ENCODE measurements at regions not wholly inside any gene's neighbourhood (a gene's known extent, or its start where the extent isn't known, plus 50 kb on each side); places are given as distances from the start of the nearest gene placed in this dataset.

DNA sequence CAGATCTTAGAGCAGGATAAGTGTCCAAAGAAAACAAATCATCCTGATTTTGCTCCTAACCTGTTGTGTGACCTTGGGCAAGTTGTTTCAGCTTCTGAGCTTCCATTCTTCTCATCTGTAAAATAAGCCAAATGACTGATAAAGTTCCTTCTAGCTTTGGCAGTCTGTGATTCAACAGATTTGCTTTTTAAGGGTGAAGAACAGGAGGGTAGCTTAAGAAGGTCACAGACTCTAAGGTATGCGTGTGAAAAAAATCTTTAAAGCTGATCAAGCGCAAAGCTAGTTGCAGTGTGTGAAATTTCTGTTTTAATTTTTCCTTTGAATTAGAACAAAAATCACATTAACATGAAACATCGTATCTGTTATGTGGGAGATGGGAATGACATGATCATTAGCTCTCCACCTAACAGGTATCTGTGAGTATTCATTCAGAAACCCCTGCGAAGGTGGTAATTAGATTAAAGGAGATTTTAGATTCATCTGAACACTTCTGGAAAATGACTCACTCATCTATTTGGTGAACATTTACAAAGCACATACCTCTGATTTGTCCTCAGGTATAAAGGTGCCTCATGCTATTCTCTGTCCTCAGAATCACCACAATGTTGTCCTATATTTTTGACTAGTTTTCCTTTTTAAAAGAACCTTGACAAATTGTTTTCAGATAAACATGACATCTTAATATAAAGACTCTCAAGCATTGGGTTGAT is 131.9 kb upstream of the CPM start:
- intact Hi-C loops (cut with DNase I), result loop anchor here (5.0 kb wide), 1 partner anchor 58 kb away; no protein-coding TSS in a partner anchor
- H3K27ac ChIP-seq, result no peak overlapping the region
- TF ChIP-seq, protein P1, sequence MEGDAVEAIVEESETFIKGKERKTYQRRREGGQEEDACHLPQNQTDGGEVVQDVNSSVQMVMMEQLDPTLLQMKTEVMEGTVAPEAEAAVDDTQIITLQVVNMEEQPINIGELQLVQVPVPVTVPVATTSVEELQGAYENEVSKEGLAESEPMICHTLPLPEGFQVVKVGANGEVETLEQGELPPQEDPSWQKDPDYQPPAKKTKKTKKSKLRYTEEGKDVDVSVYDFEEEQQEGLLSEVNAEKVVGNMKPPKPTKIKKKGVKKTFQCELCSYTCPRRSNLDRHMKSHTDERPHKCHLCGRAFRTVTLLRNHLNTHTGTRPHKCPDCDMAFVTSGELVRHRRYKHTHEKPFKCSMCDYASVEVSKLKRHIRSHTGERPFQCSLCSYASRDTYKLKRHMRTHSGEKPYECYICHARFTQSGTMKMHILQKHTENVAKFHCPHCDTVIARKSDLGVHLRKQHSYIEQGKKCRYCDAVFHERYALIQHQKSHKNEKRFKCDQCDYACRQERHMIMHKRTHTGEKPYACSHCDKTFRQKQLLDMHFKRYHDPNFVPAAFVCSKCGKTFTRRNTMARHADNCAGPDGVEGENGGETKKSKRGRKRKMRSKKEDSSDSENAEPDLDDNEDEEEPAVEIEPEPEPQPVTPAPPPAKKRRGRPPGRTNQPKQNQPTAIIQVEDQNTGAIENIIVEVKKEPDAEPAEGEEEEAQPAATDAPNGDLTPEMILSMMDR (IDR thresholded peaks at IDR 0.05), result no peak

GRCh38 chr12:69065775-69066174 is 132.8 kb upstream of the CPM start:
- Histone ChIP-seq H3K4me1 (peaks cover 5% of the 10 kb centered on the region), H3K27me3 (no peaks in the 10 kb centered on the region), H3K36me3 (no peaks in the 10 kb centered on the region), H3K4me3 (no peak overlapping the region), H3K9me3 (no peaks in the 10 kb centered on the region), H3K9ac (ENCODE audit: low read depth in 2 of 2, low read length in 2 of 2) (no peak overlapping the region), H3K27ac (no peak overlapping the region)
- DNase-seq, result no peak
- TF ChIP-seq, protein P1 (IDR thresholded peaks at IDR 0.05), result no peak
- intact Hi-C loops (cut with DNase I), result loop anchor here (5.0 kb wide), 1 partner anchor 58 kb away; no protein-coding TSS in a partner anchor

More for the DNA sequence above, 131.9 kb upstream of the CPM start:
- no peak overlapping the region for H3K4me3 ChIP-seq
- no peaks in the 10 kb centered on the region for H3K27me3 ChIP-seq
- H3K9ac ChIP-seq (ENCODE audit: low read depth in 2 of 2, low read length in 2 of 2), result no peak overlapping the region
- no peak for DNase-seq
- H3K4me1 ChIP-seq, result no peaks in the 10 kb centered on the region
- H3K36me3 ChIP-seq, result no peaks in the 10 kb centered on the region
- H3K9me3 ChIP-seq, result no peaks in the 10 kb centered on the region

DNA sequence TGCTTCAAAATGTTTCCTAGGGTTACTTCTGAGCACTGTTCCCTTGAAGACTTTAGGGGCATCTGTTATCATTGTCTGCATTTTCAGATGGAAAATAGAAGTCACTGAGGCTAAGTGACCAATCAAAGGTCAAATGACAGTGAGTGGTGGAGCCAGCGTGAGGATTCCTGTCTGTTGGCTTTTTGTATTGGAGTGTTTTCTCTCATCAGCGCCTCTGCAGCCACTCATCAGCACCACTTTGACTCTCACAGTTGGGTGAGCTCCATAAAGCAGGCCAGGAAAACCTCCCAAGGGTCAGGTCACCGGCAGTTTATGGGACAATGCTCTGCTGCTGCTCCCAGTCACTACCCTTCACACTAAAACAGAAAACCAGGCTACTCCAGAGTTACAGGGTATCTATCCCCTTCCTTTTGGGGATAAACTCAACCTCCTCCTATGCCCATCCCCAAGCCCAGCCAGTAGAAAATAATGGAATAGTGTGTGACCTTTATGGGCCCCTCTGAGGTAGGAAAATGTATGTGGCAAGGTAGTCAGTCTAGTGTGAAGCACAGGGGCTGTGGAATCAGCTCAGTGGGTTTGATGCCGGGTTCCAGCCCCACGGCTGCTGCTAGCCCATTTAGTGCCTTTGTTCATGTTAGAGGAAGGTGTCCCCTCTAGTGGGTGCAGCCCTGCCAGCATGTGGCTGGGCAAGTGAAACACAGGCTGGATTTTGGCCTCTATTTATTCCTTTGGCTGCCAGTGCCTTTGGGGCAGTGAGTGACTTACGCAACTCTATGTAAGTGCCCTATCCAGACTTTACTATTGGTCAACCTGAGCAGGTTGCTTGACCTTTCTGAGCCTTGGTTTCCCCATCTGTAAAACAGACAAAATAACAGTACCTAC is 133.8 kb upstream of the CPM start:
- Histone ChIP-seq H3K9ac (ENCODE audit: low read depth in 2 of 2, low read length in 2 of 2) (no peak overlapping the region), H3K36me3 (no peaks in the 10 kb centered on the region), H3K4me3 (no peak overlapping the region), H3K4me1 (peaks cover 5% of the 10 kb centered on the region), H3K27me3 (no peaks in the 10 kb centered on the region), H3K27ac (no peak overlapping the region), H3K9me3 (no peaks in the 10 kb centered on the region)
- DNase-seq, result no peak
- TF ChIP-seq, protein P1 (IDR thresholded peaks at IDR 0.05), result no peak
- intact Hi-C loops (cut with DNase I), result loop anchor here (5.0 kb wide), 1 partner anchor 59 kb away; no protein-coding TSS in a partner anchor

DNA sequence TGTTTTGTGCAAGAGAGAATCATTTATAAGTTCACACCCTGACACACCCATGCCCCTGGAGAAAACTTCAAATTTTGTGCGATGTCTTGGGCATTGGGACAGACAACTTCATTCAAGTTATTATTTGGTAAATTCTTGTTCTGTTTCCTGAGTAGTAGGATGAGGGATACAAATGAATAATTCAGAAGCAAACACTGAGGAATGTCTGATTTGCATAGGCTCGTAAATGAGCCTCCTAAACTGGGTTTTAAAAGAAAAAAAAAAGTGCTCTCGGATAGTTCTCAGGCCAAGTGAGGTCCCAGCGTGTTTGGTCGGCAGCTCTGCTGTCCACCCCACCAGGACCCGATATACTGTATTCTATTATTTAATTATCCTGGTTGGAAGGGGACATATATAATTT is 134.7 kb upstream of the CPM start:
- H3K9ac ChIP-seq (ENCODE audit: low read depth in 2 of 2, low read length in 2 of 2), result no peak overlapping the region
- TF ChIP-seq, protein P1 (IDR thresholded peaks at IDR 0.05), result no peak
- no peaks in the 10 kb centered on the region for H3K36me3 ChIP-seq
- H3K27ac ChIP-seq, result no peak overlapping the region
- no peak for DNase-seq
- H3K9me3 ChIP-seq, result no peaks in the 10 kb centered on the region
- H3K27me3 ChIP-seq, result no peaks in the 10 kb centered on the region
- H3K4me1 ChIP-seq, result peaks cover 5% of the 10 kb centered on the region
- no peak overlapping the region for H3K4me3 ChIP-seq
- intact Hi-C loops (cut with DNase I), result loop anchor here (5.0 kb wide), 1 partner anchor 60 kb away; no protein-coding TSS in a partner anchor

GRCh38 chr12:69068448-69068847 is 135.5 kb upstream of the CPM start:
- DNase-seq, result peak; percentile 62
- peaks cover 5% of the 10 kb centered on the region for H3K4me1 ChIP-seq

More at GRCh38 chr12:69068448-69068847, 135.5 kb upstream of the CPM start:
- intact Hi-C loops (cut with DNase I), result loop anchor here (5.0 kb wide), 1 partner anchor 61 kb away; no protein-coding TSS in a partner anchor
- Histone ChIP-seq H3K9ac (ENCODE audit: low read depth in 2 of 2, low read length in 2 of 2) (no peak overlapping the region), H3K27ac (peak overlapping the region; percentile 3), H3K4me3 (no peak overlapping the region), H3K36me3 (no peaks in the 10 kb centered on the region), H3K27me3 (no peaks in the 10 kb centered on the region), H3K9me3 (no peaks in the 10 kb centered on the region)
- TF ChIP-seq, protein P1 (IDR thresholded peaks at IDR 0.05), result no peak
